ENCODE measurements at regions not wholly inside any gene's neighbourhood (a gene's known extent, or its start where the extent isn't known, plus 50 kb on each side); places are given as distances from the start of the nearest gene placed in this dataset.

GRCh38 chr6:163811317-163811716 lies 396.8 kb downstream of the QKI start:
- Mint-ChIP-seq H3K36me3 (ENCODE audit: low read depth) (no peaks in the 10 kb centered on the region), H3K4me3 (no peak overlapping the region), H3K27me3 (ENCODE audit: insufficient read depth) (peaks cover 4% of the 10 kb centered on the region), H3K9me3 (no peaks in the 10 kb centered on the region), H3K27ac (no peak overlapping the region), H3K4me1 (ENCODE audit: low read depth) (no peaks in the 10 kb centered on the region)
- DNase-seq (ENCODE audit: low spot score): no peak
- intact Hi-C loops (cut with micrococcal nuclease): no loop called here

GRCh38 chr6:163809364-163809763 lies 394.8 kb downstream of the QKI start:
- no peak overlapping the region for H3K27ac Mint-ChIP-seq
- H3K9me3 Mint-ChIP-seq: no peaks in the 10 kb centered on the region
- intact Hi-C loops (cut with micrococcal nuclease): no loop called here
- H3K4me3 Mint-ChIP-seq: no peak overlapping the region
- H3K4me1 Mint-ChIP-seq (ENCODE audit: low read depth): no peaks in the 10 kb centered on the region
- peaks cover 4% of the 10 kb centered on the region for H3K27me3 Mint-ChIP-seq (ENCODE audit: insufficient read depth)
- DNase-seq (ENCODE audit: low spot score): no peak
- no peaks in the 10 kb centered on the region for H3K36me3 Mint-ChIP-seq (ENCODE audit: low read depth)

- Mint-ChIP-seq H3K9me3 (no peaks in the 10 kb centered on the region), H3K27me3 (ENCODE audit: insufficient read depth) (peaks cover 4% of the 10 kb centered on the region)
Observed at GRCh38 chr6:163808871-163809270, 394.4 kb downstream of the QKI start.

GRCh38 chr6:163808231-163808630 lies 393.7 kb downstream of the QKI start:
- Mint-ChIP-seq H3K9me3 (no peaks in the 10 kb centered on the region), H3K27ac (no peak overlapping the region), H3K27me3 (ENCODE audit: insufficient read depth) (peaks cover 4% of the 10 kb centered on the region), H3K4me3 (no peak overlapping the region), H3K36me3 (ENCODE audit: low read depth) (no peaks in the 10 kb centered on the region), H3K4me1 (ENCODE audit: low read depth) (no peaks in the 10 kb centered on the region)
- intact Hi-C loops (cut with micrococcal nuclease): no loop called here
- DNase-seq (ENCODE audit: low spot score): no peak

More at GRCh38 chr6:163808871-163809270, 394.4 kb downstream of the QKI start:
- H3K27ac Mint-ChIP-seq: no peak overlapping the region
- intact Hi-C loops (cut with micrococcal nuclease): no loop called here
- no peaks in the 10 kb centered on the region for H3K36me3 Mint-ChIP-seq (ENCODE audit: low read depth)
- H3K4me1 Mint-ChIP-seq (ENCODE audit: low read depth): no peaks in the 10 kb centered on the region
- DNase-seq (ENCODE audit: low spot score): no peak
- H3K4me3 Mint-ChIP-seq: no peak overlapping the region

- no peaks in the 10 kb centered on the region for H3K36me3 Mint-ChIP-seq (ENCODE audit: low read depth)
- H3K27me3 Mint-ChIP-seq (ENCODE audit: insufficient read depth): peaks cover 4% of the 10 kb centered on the region
Observed at GRCh38 chr6:163806755-163807499, 392.4 kb downstream of the QKI start.

GRCh38 chr6:163804991-163805390 lies 390.5 kb downstream of the QKI start:
- Mint-ChIP-seq H3K9me3 (no peaks in the 10 kb centered on the region), H3K4me3 (no peak overlapping the region), H3K4me1 (ENCODE audit: low read depth) (no peaks in the 10 kb centered on the region), H3K36me3 (ENCODE audit: low read depth) (no peaks in the 10 kb centered on the region), H3K27ac (no peak overlapping the region), H3K27me3 (ENCODE audit: insufficient read depth) (peaks cover 7% of the 10 kb centered on the region)
- intact Hi-C loops (cut with micrococcal nuclease): no loop called here
- no peak for DNase-seq (ENCODE audit: low spot score)

More at GRCh38 chr6:163806755-163807499, 392.4 kb downstream of the QKI start:
- no peak overlapping the region for H3K4me3 Mint-ChIP-seq
- no peaks in the 10 kb centered on the region for H3K9me3 Mint-ChIP-seq
- DNase-seq (ENCODE audit: low spot score): no peak
- H3K4me1 Mint-ChIP-seq (ENCODE audit: low read depth): no peaks in the 10 kb centered on the region
- no peak overlapping the region for H3K27ac Mint-ChIP-seq
- intact Hi-C loops (cut with micrococcal nuclease): no loop called here

GRCh38 chr6:163802267-163802666 lies 387.7 kb downstream of the QKI start:
- Mint-ChIP-seq H3K27me3 (ENCODE audit: insufficient read depth) (peaks cover 5% of the 10 kb centered on the region), H3K36me3 (ENCODE audit: low read depth) (no peaks in the 10 kb centered on the region), H3K9me3 (peaks cover 6% of the 10 kb centered on the region), H3K27ac (no peak overlapping the region), H3K4me3 (no peak overlapping the region), H3K4me1 (ENCODE audit: low read depth) (no peaks in the 10 kb centered on the region)
- DNase-seq (ENCODE audit: low spot score): no peak
- intact Hi-C loops (cut with micrococcal nuclease): no loop called here

GRCh38 chr6:163797296-163797845 lies 382.9 kb downstream of the QKI start:
- peaks cover 9% of the 10 kb centered on the region for H3K4me1 Mint-ChIP-seq (ENCODE audit: low read depth)
- intact Hi-C loops (cut with micrococcal nuclease): no loop called here
- H3K36me3 Mint-ChIP-seq (ENCODE audit: low read depth): no peaks in the 10 kb centered on the region
- H3K27ac Mint-ChIP-seq: no peak overlapping the region
- H3K4me3 Mint-ChIP-seq: no peak overlapping the region
- peaks cover 6% of the 10 kb centered on the region for H3K9me3 Mint-ChIP-seq
- DNase-seq (ENCODE audit: low spot score): no peak
- peaks cover 5% of the 10 kb centered on the region for H3K27me3 Mint-ChIP-seq (ENCODE audit: insufficient read depth)

- no peak overlapping the region for H3K4me3 Mint-ChIP-seq
- intact Hi-C loops (cut with micrococcal nuclease): no loop called here
- peaks cover 6% of the 10 kb centered on the region for H3K9me3 Mint-ChIP-seq
- H3K27ac Mint-ChIP-seq: no peak overlapping the region
- peaks cover 6% of the 10 kb centered on the region for H3K27me3 Mint-ChIP-seq (ENCODE audit: insufficient read depth)
- H3K36me3 Mint-ChIP-seq (ENCODE audit: low read depth): no peaks in the 10 kb centered on the region
- peaks cover 9% of the 10 kb centered on the region for H3K4me1 Mint-ChIP-seq (ENCODE audit: low read depth)
- DNase-seq (ENCODE audit: low spot score): no peak
Observed at GRCh38 chr6:163793011-163793983, 378.8 kb downstream of the QKI start.

- Mint-ChIP-seq H3K27ac (no peak overlapping the region), H3K4me3 (no peak overlapping the region), H3K27me3 (ENCODE audit: insufficient read depth) (peaks cover 6% of the 10 kb centered on the region), H3K36me3 (ENCODE audit: low read depth) (no peaks in the 10 kb centered on the region), H3K4me1 (ENCODE audit: low read depth) (peaks cover 15% of the 10 kb centered on the region), H3K9me3 (no peaks in the 10 kb centered on the region)
- intact Hi-C loops (cut with micrococcal nuclease): no loop called here
- DNase-seq (ENCODE audit: low spot score): no peak
Observed at GRCh38 chr6:163790266-163790840, 375.8 kb downstream of the QKI start.

- intact Hi-C loops (cut with micrococcal nuclease): no loop called here
- H3K9me3 Mint-ChIP-seq: no peaks in the 10 kb centered on the region
- no peak for DNase-seq (ENCODE audit: low spot score)
- H3K4me3 Mint-ChIP-seq: no peak overlapping the region
- H3K4me1 Mint-ChIP-seq (ENCODE audit: low read depth): peaks cover 15% of the 10 kb centered on the region
- H3K36me3 Mint-ChIP-seq (ENCODE audit: low read depth): no peaks in the 10 kb centered on the region
- peaks cover 6% of the 10 kb centered on the region for H3K27me3 Mint-ChIP-seq (ENCODE audit: insufficient read depth)
- H3K27ac Mint-ChIP-seq: no peak overlapping the region
Observed at GRCh38 chr6:163789199-163789810, 374.8 kb downstream of the QKI start.

GRCh38 chr6:163786995-163787671 lies 372.6 kb downstream of the QKI start:
- no peak for DNase-seq (ENCODE audit: low spot score)
- Mint-ChIP-seq H3K27ac (no peak overlapping the region), H3K27me3 (ENCODE audit: insufficient read depth) (peaks cover 6% of the 10 kb centered on the region), H3K4me1 (ENCODE audit: low read depth) (peaks cover 15% of the 10 kb centered on the region), H3K9me3 (no peaks in the 10 kb centered on the region), H3K4me3 (no peak overlapping the region), H3K36me3 (ENCODE audit: low read depth) (no peaks in the 10 kb centered on the region)
- intact Hi-C loops (cut with micrococcal nuclease): loop anchor here (2.0 kb wide), 1 partner anchor 36 kb away; no protein-coding TSS in a partner anchor
